DND-41 (cell line): ENCODE measurements at regions not wholly inside any gene's neighbourhood (a gene's known extent, or its start where the extent isn't known, plus 50 kb on each side); places are given as distances from the start of the nearest gene placed in this dataset.

Source experiments
- ATAC-seq: fragments of 200-7000 bp; cut with Tn5 transposase; 3 replicates; pipeline ENCODE4 v1.9.1; 2021; ENCODE audit warnings: low read depth; ENCODE audit not compliant: insufficient read depth
- DNase-seq: peaks from one replicate; pipeline ENCODE4 v3.0.0-alpha.2; 2020
- H2AFZ ChIP-seq: 2 replicates; pipeline ENCODE4 v1.6.0; 2012; ENCODE audit warnings: low read depth, low read length
- H3K27ac ChIP-seq: 2 replicates; pipeline ENCODE4 v1.5.1; 2012; ENCODE audit warnings: low read length, inconsistent platforms
- H3K27me3 ChIP-seq: fragments of 200-600 bp; sonication (generic); 2 replicates; pipeline ENCODE4 v1.6.0; 2012; ENCODE audit warnings: low read length, mild to moderate bottlenecking, inconsistent platforms; ENCODE audit not compliant: insufficient read depth, poor library complexity
- H3K36me3 ChIP-seq: 2 replicates; pipeline ENCODE4 v1.5.1; 2012; ENCODE audit warnings: low read length, inconsistent platforms; ENCODE audit not compliant: insufficient read depth
- H3K4me1 ChIP-seq: 2 replicates; pipeline ENCODE4 v1.5.1; 2012; ENCODE audit warnings: mild to moderate bottlenecking, low read length; ENCODE audit not compliant: insufficient read depth
- H3K4me2 ChIP-seq: 2 replicates; pipeline ENCODE4 v1.6.0; 2012; ENCODE audit warnings: mild to moderate bottlenecking, moderate library complexity, low read length, inconsistent platforms; ENCODE audit not compliant: insufficient read depth
- H3K4me3 ChIP-seq, 2 experiments: fragments of 200-600 bp in 1 of 2; shearing (Covaris generic) in 1 of 2; 2 replicates each; pipeline ENCODE4 v1.5.1; 2012 to 2016; ENCODE audit warnings: inconsistent platforms in 2 of 2, low read length in 2 of 2, mild to moderate bottlenecking in 2 of 2, low read depth in 1 of 2, moderate library complexity in 1 of 2
- H3K79me2 ChIP-seq: 2 replicates; pipeline ENCODE4 v1.6.0; 2012; ENCODE audit warnings: low read length, inconsistent platforms; ENCODE audit not compliant: insufficient read depth
- H3K9ac ChIP-seq: 2 replicates; pipeline ENCODE4 v1.6.0; 2012; ENCODE audit warnings: low read depth, mild to moderate bottlenecking, inconsistent platforms, low read length, moderate library complexity
- H3K9me3 ChIP-seq: 2 replicates; pipeline ENCODE4 v1.5.1; 2012; ENCODE audit warnings: low read length, moderate library complexity, mild to moderate bottlenecking, inconsistent platforms; ENCODE audit not compliant: insufficient read depth, severe bottlenecking
- H4K20me1 ChIP-seq: 2 replicates; pipeline ENCODE4 v1.6.0; 2012; ENCODE audit warnings: low read length; ENCODE audit not compliant: insufficient read depth
- EZH2 ChIP-seq: IDR thresholded peaks from 3 replicates; pipeline ENCODE4 v1.6.1; 2012; ENCODE audit warnings: borderline replicate concordance, low read depth, mild to moderate bottlenecking, moderate library complexity, low read length, inconsistent platforms; ENCODE audit not compliant: severe bottlenecking
- TF ChIP-seq, protein P1 (sequence below): IDR thresholded peaks from 2 replicates; pipeline ENCODE4 v1.5.1; 2012; ENCODE audit warnings: borderline replicate concordance, low read length, moderate library complexity, mild to moderate bottlenecking; ENCODE audit not compliant: poor library complexity, severe bottlenecking; ENCODE audit errors: extremely low read depth

DNA sequence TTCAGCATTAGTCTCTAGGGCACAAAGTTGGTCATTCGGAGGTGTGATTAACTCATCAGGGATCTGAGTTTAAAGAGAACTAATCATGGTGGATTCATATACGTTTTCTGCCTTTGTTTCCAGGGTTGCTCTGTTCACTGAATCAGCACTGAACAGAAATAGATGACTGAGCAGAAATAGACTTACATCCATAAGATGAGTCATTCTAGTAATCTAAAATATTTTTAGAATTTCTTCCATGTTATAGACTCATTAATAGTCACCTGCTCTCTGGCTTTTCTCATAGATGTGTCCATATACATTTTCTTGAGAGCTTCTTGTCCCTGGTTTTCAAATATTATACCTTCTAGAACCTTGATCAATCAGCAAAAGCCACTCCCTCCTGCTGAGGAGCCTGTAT is 837.6 kb upstream of the DPPA4 start:
- no peak for ATAC-seq
- Histone ChIP-seq H3K36me3 (no peaks in the 10 kb centered on the region), H3K4me1 (no peaks in the 10 kb centered on the region), H4K20me1 (no peaks in the 10 kb centered on the region), H3K9me3 (no peaks in the 10 kb centered on the region), H3K9ac (no peak overlapping the region), H2AFZ (no peak overlapping the region), H3K27me3 (no peaks in the 10 kb centered on the region), H3K79me2 (no peaks in the 10 kb centered on the region), H3K27ac (no peak overlapping the region), H3K4me2 (no peak overlapping the region), H3K4me3 (no peak overlapping the region)
- no peak for DNase-seq
- TF ChIP-seq, protein P1, sequence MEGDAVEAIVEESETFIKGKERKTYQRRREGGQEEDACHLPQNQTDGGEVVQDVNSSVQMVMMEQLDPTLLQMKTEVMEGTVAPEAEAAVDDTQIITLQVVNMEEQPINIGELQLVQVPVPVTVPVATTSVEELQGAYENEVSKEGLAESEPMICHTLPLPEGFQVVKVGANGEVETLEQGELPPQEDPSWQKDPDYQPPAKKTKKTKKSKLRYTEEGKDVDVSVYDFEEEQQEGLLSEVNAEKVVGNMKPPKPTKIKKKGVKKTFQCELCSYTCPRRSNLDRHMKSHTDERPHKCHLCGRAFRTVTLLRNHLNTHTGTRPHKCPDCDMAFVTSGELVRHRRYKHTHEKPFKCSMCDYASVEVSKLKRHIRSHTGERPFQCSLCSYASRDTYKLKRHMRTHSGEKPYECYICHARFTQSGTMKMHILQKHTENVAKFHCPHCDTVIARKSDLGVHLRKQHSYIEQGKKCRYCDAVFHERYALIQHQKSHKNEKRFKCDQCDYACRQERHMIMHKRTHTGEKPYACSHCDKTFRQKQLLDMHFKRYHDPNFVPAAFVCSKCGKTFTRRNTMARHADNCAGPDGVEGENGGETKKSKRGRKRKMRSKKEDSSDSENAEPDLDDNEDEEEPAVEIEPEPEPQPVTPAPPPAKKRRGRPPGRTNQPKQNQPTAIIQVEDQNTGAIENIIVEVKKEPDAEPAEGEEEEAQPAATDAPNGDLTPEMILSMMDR: no peak
- TF ChIP-seq EZH2: no peak

DNA sequence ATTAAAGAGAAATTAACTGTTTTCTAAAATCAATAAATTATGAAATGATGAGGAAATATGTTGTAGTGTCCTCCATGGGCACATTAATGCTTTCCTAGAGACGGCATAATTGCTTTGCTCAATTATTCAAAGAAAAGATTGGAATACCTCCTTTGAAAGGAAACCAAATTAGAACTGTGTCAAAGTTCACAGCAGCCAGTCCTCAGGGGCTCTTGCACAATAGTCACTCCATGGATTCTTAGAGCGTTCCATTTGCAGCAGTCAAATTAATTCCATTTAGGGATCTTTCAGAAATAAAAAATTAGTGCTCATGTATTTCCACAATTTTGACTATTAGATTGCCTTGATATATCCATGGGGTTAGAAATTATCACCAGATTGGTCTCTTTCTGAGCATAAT is 841.6 kb upstream of the DPPA4 start:
- Histone ChIP-seq H3K79me2 (no peaks in the 10 kb centered on the region), H3K9ac (no peak overlapping the region), H3K36me3 (no peaks in the 10 kb centered on the region), H3K4me2 (no peak overlapping the region), H2AFZ (no peak overlapping the region), H3K4me3 (no peak overlapping the region), H3K27ac (no peak overlapping the region), H3K4me1 (no peaks in the 10 kb centered on the region), H4K20me1 (no peaks in the 10 kb centered on the region), H3K9me3 (no peaks in the 10 kb centered on the region), H3K27me3 (no peaks in the 10 kb centered on the region)
- ATAC-seq: no peak
- DNase-seq: no peak
- TF ChIP-seq, protein P1: no peak
- no peak for TF ChIP-seq EZH2

DNA sequence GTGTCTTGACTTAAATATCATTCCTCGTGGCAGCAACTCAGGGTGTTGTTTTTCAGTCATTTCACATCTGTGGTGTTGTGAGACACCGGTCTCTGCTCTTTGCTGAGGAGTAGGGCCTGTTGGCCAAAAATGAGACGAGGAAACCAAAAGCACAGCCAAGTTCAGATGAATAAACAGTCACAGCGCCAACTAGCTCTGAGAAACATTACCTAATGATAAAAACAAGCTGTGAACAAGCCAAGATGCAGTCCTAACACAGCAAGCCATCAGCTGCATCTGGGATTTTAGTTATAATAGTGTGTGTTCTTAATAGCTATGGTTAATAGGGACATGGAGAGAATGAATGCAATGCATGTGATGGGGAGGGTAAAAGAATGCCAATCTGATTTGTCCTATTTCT is 843.4 kb upstream of the DPPA4 start:
- no peak overlapping the region for H3K4me2 ChIP-seq
- H2AFZ ChIP-seq: no peak overlapping the region; the same call in 1 of the 2 replicates
- no peak overlapping the region for H3K27ac ChIP-seq
- no peaks in the 10 kb centered on the region for H3K4me1 ChIP-seq
- no peaks in the 10 kb centered on the region for H3K79me2 ChIP-seq
- no peaks in the 10 kb centered on the region for H3K36me3 ChIP-seq
- H3K27me3 ChIP-seq: no peaks in the 10 kb centered on the region
- no peak overlapping the region for H3K9ac ChIP-seq
- DNase-seq (no peak), ATAC-seq (no peak)
- no peaks in the 10 kb centered on the region for H3K9me3 ChIP-seq
- no peaks in the 10 kb centered on the region for H4K20me1 ChIP-seq
- TF ChIP-seq, protein P1: no peak
- TF ChIP-seq EZH2: no peak
- H3K4me3 ChIP-seq: no peak overlapping the region

DNA sequence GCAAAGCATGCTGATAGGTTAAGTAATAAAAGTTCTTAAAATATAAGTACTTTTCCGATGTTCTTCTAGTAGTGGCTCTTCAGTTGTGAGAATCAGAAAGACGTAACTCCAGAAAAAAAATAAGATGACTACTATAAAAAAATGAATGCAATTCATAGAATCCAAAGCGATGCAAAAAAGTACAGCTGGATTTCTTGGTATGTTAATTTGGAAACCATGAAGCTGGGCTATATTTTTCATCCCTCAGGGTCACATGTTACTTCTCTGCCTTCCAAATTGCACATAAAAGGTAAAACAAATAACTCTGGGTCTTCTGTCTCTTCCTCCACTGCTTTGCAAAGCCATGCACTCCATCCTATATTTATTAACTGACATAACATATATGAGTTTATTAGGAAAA is 843.9 kb upstream of the DPPA4 start:
- Histone ChIP-seq H3K4me3 (no peak overlapping the region), H3K27ac (no peak overlapping the region), H2AFZ (no peak overlapping the region), H3K4me2 (no peak overlapping the region), H3K36me3 (no peaks in the 10 kb centered on the region), H3K79me2 (no peaks in the 10 kb centered on the region), H3K9me3 (no peaks in the 10 kb centered on the region), H3K9ac (no peak overlapping the region), H3K4me1 (no peaks in the 10 kb centered on the region), H3K27me3 (no peaks in the 10 kb centered on the region), H4K20me1 (no peaks in the 10 kb centered on the region)
- ATAC-seq: no peak
- no peak for DNase-seq
- TF ChIP-seq, protein P1: no peak
- no peak for TF ChIP-seq EZH2
